HFFc6 (cell line): ENCODE measurements at regions not wholly inside any gene's neighbourhood (a gene's known extent, or its start where the extent isn't known, plus 50 kb on each side); places are given as distances from the start of the nearest gene placed in this dataset.

Experiments
- DNase-seq: peaks from one replicate; pipeline ENCODE4 v3.0.0-alpha.2; 2018
- H3K27ac Mint-ChIP-seq: 2 replicates; pipeline ENCODE4 v1.8.0; 2020; ENCODE audit warnings: mild to moderate bottlenecking, mixed read lengths
- H3K27me3 Mint-ChIP-seq: 2 replicates; pipeline ENCODE4 v1.8.0; 2021; ENCODE audit warnings: mild to moderate bottlenecking, moderate library complexity, mixed read lengths; ENCODE audit not compliant: insufficient read depth
- H3K36me3 Mint-ChIP-seq: 2 replicates; pipeline ENCODE4 v1.8.0; 2021; ENCODE audit warnings: low read depth, mixed read lengths
- H3K4me1 Mint-ChIP-seq: 2 replicates; pipeline ENCODE4 v1.8.0; 2020; ENCODE audit warnings: low read depth, mixed read lengths
- H3K4me3 Mint-ChIP-seq: 2 replicates; pipeline ENCODE4 v1.8.0; 2020; ENCODE audit warnings: mild to moderate bottlenecking, moderate library complexity, mixed read lengths
- H3K9me3 Mint-ChIP-seq: 2 replicates; pipeline ENCODE4 v1.8.0; 2020; ENCODE audit warnings: mild to moderate bottlenecking, mixed read lengths
- TF ChIP-seq, protein P1 (sequence below): fragments of 200-600 bp; sonication (generic); IDR thresholded peaks from 2 replicates; pipeline ENCODE4 v1.5.0; 2021; ENCODE audit warnings: antibody characterized with exemption, mild to moderate bottlenecking

DNA sequence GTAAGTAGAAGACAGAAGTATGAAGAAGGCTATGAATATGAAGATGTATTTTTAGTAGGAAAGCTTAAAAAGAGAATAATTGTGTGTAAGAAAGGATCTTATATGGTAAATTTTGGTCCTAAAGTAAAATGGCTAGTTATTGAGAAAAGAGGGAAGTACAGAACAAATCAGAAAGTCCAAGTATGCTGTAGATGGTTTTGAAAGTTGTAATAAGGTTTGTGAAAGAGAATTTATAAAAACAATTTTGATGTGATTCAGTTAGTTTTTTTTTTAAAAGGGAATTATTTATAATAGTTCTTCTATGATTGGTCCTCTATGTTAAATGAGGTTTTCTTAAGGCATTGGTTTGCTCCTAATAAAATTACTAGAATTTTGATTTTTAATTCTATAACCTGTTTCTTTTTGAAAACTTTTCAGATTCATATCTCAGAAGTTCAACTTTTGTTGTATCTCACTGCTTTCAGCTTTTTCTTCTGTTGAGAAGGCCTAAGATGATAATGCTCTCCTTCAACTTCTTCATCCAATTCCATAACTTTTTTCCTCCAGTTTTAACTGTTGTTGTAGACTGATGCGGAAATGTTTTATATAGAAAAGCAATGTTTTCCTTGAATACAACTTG lies 322.7 kb downstream of the NOL4 start:
- TF ChIP-seq, protein P1, sequence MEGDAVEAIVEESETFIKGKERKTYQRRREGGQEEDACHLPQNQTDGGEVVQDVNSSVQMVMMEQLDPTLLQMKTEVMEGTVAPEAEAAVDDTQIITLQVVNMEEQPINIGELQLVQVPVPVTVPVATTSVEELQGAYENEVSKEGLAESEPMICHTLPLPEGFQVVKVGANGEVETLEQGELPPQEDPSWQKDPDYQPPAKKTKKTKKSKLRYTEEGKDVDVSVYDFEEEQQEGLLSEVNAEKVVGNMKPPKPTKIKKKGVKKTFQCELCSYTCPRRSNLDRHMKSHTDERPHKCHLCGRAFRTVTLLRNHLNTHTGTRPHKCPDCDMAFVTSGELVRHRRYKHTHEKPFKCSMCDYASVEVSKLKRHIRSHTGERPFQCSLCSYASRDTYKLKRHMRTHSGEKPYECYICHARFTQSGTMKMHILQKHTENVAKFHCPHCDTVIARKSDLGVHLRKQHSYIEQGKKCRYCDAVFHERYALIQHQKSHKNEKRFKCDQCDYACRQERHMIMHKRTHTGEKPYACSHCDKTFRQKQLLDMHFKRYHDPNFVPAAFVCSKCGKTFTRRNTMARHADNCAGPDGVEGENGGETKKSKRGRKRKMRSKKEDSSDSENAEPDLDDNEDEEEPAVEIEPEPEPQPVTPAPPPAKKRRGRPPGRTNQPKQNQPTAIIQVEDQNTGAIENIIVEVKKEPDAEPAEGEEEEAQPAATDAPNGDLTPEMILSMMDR = no peak
- DNase-seq = no peak
- Mint-ChIP-seq H3K4me3 (no peak overlapping the region), H3K36me3 (no peaks in the 10 kb centered on the region; the same call in 1 of the 2 replicates), H3K9me3 (peaks cover 73% of the 10 kb centered on the region), H3K4me1 (no peaks in the 10 kb centered on the region), H3K27me3 (no peaks in the 10 kb centered on the region; the same call in 1 of the 2 replicates), H3K27ac (no peak overlapping the region)

DNA sequence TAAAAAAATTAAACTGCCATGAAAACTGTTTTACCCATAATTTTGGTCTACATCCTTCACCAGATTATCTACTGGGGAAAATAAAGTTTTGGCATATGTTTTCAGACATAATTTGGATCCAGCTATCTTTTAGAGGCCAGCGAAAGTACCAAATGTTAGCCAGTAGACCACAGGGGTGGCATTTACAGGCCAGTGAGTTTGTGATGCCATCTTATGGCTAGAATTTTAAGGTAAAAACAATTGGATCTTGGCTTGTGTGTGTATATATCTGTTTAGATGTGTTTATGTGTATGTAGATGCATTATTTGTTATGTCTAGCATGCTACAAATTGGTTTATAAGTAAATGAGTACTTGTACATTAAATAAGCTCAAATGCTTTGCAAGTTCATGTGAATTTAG lies 322.6 kb downstream of the ASXL3 start:
- Mint-ChIP-seq H3K36me3 (no peaks in the 10 kb centered on the region; the same call in 1 of the 2 replicates), H3K27ac (no peak overlapping the region), H3K27me3 (no peaks in the 10 kb centered on the region; the same call in 1 of the 2 replicates), H3K4me3 (no peak overlapping the region), H3K9me3 (peaks cover 76% of the 10 kb centered on the region), H3K4me1 (no peaks in the 10 kb centered on the region)
- TF ChIP-seq, protein P1 = no peak
- no peak for DNase-seq

DNA sequence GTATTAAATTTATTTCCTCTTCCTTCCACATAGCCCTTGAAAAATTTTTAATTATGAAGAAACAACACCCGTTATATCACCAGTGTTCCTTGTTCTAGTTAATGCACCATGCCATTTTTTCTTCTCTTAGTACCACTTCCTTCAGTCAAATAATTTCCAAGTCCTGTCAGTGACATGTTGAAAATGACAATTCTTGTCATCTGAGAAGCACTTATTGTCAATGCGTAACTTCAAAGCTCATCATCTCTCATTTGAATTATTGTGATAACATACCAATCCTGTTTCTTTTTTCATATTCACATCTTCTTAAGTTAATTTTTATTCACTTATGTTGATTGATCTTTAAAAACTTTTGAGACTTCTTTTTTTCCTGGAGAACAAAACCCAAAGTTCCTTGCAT lies 320.4 kb downstream of the ASXL3 start:
- Mint-ChIP-seq H3K27me3 (no peaks in the 10 kb centered on the region; the same call in 1 of the 2 replicates), H3K27ac (no peak overlapping the region), H3K4me3 (no peak overlapping the region), H3K9me3 (peaks cover 58% of the 10 kb centered on the region), H3K36me3 (no peaks in the 10 kb centered on the region; the same call in 1 of the 2 replicates), H3K4me1 (no peaks in the 10 kb centered on the region)
- TF ChIP-seq, protein P1 = no peak
- no peak for DNase-seq

DNA sequence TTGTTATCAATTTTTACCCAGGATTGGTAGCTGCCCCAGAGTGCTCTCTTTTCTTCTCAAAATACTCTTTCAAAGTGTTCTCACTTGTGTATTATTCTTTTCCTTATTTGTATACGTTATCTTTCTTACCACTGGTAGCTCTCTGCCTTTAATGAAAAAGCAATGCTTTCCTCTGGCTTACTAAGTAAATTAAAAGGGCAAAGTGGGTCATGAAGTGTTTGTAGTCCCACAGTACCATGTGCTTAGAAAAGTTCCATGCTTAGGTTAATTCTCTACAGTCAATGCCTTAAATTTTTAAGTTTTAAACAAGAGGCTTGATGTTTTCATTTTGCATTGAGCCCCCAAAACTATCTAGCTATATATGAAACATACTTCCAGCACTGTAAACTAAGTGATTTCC lies 300.2 kb downstream of the ASXL3 start:
- no peak overlapping the region for H3K4me3 Mint-ChIP-seq
- no peak for DNase-seq
- H3K27me3 Mint-ChIP-seq = no peaks in the 10 kb centered on the region; the same call in 1 of the 2 replicates
- no peaks in the 10 kb centered on the region for H3K36me3 Mint-ChIP-seq
- no peak overlapping the region for H3K27ac Mint-ChIP-seq
- H3K9me3 Mint-ChIP-seq = peaks cover 43% of the 10 kb centered on the region
- no peaks in the 10 kb centered on the region for H3K4me1 Mint-ChIP-seq
- TF ChIP-seq, protein P1 = no peak

DNA sequence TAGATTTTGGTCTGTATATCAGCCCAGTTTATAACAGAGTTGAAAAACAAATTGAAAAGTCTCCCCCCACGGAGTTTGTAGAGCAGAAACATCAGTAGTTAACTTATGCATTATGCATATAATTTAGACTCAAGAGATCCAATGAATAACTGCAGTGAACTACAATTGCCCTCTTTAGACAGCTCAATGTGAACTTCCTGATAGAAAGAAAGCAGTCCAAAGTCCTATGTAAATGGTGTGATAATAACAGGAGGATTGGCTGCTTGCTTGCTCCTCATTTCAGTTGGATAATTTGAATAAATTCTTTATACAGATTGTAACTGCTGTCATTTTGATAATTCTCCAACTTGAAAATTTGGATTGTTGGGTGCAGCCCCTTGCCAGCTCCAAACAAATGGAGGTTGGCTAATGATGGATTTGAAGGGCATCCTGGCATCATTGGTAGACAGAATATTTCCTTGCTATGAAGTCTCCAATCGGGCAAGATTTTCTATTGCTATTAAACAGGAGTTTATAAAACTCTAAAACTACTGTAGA lies 297.1 kb downstream of the ASXL3 start:
- Mint-ChIP-seq H3K4me3 (no peak overlapping the region), H3K9me3 (peaks cover 41% of the 10 kb centered on the region), H3K36me3 (no peaks in the 10 kb centered on the region), H3K27me3 (no peaks in the 10 kb centered on the region; the same call in 1 of the 2 replicates), H3K27ac (no peak overlapping the region), H3K4me1 (no peaks in the 10 kb centered on the region)
- DNase-seq = no peak
- TF ChIP-seq, protein P1 = no peak
